CD4-positive, alpha-beta T cell treated with Interleukin-2 at 100 ng/mL for 4 hours (primary cell): ENCODE measurements at regions not wholly inside any gene's neighbourhood (a gene's known extent, or its start where the extent isn't known, plus 50 kb on each side); places are given as distances from the start of the nearest gene placed in this dataset.
"Not testable (repeated sequence)": the region's sequence is repeated elsewhere in the genome, so short reads cannot be mapped to it uniquely, and the experiment has no call there.

ENCODE experiments used
- DNase-seq: peaks from one replicate; pipeline ENCODE4 v3.0.0-alpha.2; 2020; ENCODE audit warnings: low spot score

GRCh38 chr7:34207810-34208209 lies 302.5 kb downstream of the BMPER start:
- DNase-seq = no peak

- DNase-seq = no peak
Measured at GRCh38 chr7:34208878-34209621, 303.7 kb downstream of the BMPER start.

GRCh38 chr7:34211018-34211417 lies 305.7 kb downstream of the BMPER start:
- no peak for DNase-seq

- no peak for DNase-seq
Measured at GRCh38 chr7:34217972-34218371, 312.6 kb downstream of the BMPER start.

- no peak for DNase-seq
Measured at GRCh38 chr7:34219153-34219718, 313.9 kb downstream of the BMPER start.

GRCh38 chr7:34220506-34221185 lies 315.3 kb downstream of the BMPER start:
- no peak for DNase-seq

- no peak for DNase-seq
Measured at GRCh38 chr7:34222316-34222715, 317.0 kb downstream of the BMPER start.

- DNase-seq = no peak
Measured at GRCh38 chr7:34222722-34223121, 317.4 kb downstream of the BMPER start.

- no peak for DNase-seq
Measured at GRCh38 chr7:34224281-34224680, 318.9 kb downstream of the BMPER start.

- no peak for DNase-seq
Measured at GRCh38 chr7:34225193-34225592, 319.9 kb downstream of the BMPER start.

- no peak for DNase-seq
Measured at GRCh38 chr7:34227525-34227924, 322.2 kb downstream of the BMPER start.

GRCh38 chr7:34235101-34235500 lies 329.8 kb downstream of the BMPER start:
- not testable (repeated sequence) for DNase-seq

GRCh38 chr7:34236057-34236456 lies 330.7 kb downstream of the BMPER start:
- no peak for DNase-seq

GRCh38 chr7:34236839-34237492 lies 331.6 kb downstream of the BMPER start:
- DNase-seq = no peak

- no peak for DNase-seq
Measured at GRCh38 chr7:34237493-34237849, 332.1 kb downstream of the BMPER start.

- no peak for DNase-seq
Measured at GRCh38 chr7:34240417-34240816, 335.1 kb downstream of the BMPER start.

GRCh38 chr7:34242391-34242790 lies 337.1 kb downstream of the BMPER start:
- DNase-seq = no peak

GRCh38 chr7:34245246-34245645 lies 339.9 kb downstream of the BMPER start:
- DNase-seq = no peak

GRCh38 chr7:34247468-34247867 lies 342.1 kb downstream of the BMPER start:
- DNase-seq = no peak

- DNase-seq = no peak
Measured at GRCh38 chr7:34249192-34249591, 343.9 kb downstream of the BMPER start.

GRCh38 chr7:34260279-34260678 lies 354.9 kb downstream of the BMPER start:
- no peak for DNase-seq

- DNase-seq = no peak
Measured at GRCh38 chr7:34263168-34263567, 357.8 kb downstream of the BMPER start.

GRCh38 chr7:34269084-34269483 lies 363.7 kb downstream of the BMPER start:
- no peak for DNase-seq
